ENCODE measurements at regions not wholly inside any gene's neighbourhood (a gene's known extent, or its start where the extent isn't known, plus 50 kb on each side); places are given as distances from the start of the nearest gene placed in this dataset.
"Not testable (repeated sequence)": the region's sequence is repeated elsewhere in the genome, so short reads cannot be mapped to it uniquely, and the experiment has no call there.

DNA sequence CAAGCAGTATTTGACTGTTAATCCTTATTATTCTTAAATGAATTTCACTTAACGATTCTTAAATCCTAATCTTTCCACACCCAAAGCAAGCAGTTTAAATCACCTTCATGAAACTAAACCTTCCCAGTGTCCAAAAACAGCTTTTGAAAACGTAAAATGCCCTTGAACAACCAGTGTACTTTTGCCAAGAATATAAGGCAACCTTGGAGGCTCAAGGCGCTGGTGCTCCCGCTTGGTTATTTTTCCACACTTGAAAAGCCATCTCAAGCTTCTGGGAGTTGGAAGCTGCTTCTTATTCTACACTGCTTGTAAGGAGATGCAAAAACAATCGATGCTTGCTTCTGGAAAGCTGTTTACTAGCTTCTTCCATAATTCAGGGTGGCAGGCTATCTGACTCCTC lies 625.7 kb downstream of the HTR1B start:
- DNase-seq (no peak), ATAC-seq (no peak)
- no peaks in the 10 kb centered on the region for H3K36me3 ChIP-seq
- no peak overlapping the region for H3K4me3 ChIP-seq
- TF ChIP-seq, protein P1, sequence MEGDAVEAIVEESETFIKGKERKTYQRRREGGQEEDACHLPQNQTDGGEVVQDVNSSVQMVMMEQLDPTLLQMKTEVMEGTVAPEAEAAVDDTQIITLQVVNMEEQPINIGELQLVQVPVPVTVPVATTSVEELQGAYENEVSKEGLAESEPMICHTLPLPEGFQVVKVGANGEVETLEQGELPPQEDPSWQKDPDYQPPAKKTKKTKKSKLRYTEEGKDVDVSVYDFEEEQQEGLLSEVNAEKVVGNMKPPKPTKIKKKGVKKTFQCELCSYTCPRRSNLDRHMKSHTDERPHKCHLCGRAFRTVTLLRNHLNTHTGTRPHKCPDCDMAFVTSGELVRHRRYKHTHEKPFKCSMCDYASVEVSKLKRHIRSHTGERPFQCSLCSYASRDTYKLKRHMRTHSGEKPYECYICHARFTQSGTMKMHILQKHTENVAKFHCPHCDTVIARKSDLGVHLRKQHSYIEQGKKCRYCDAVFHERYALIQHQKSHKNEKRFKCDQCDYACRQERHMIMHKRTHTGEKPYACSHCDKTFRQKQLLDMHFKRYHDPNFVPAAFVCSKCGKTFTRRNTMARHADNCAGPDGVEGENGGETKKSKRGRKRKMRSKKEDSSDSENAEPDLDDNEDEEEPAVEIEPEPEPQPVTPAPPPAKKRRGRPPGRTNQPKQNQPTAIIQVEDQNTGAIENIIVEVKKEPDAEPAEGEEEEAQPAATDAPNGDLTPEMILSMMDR (IDR thresholded peaks at IDR 0.05): no peak
- H3K27ac ChIP-seq: no peak overlapping the region
- intact Hi-C loops (cut with DNase I): no loop called here
- no peaks in the 10 kb centered on the region for H3K4me1 ChIP-seq
- H3K9me3 ChIP-seq: no peaks in the 10 kb centered on the region
- no peaks in the 10 kb centered on the region for H3K27me3 ChIP-seq

DNA sequence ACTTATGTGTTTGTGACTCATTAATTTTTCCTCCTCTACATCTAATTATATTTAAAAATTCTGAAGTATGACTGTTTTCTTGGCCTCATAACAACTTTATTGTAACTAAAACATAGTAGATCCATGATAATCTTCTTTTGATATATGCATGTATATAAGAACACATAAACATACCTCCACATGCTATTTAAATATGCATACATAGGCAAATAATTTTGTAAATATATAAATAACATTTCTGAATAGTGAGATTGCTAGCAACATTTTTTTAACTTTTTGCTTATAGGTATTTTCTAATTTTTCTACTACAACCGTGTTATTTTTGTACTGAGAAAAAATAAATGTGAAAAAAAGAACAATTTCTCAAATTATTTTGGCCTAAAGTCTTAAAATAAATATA lies 627.6 kb downstream of the HTR1B start:
- intact Hi-C loops (cut with DNase I): no loop called here
- Histone ChIP-seq H3K4me1 (no peaks in the 10 kb centered on the region), H3K9me3 (no peaks in the 10 kb centered on the region), H3K27ac (no peak overlapping the region), H3K4me3 (no peak overlapping the region), H3K27me3 (no peaks in the 10 kb centered on the region), H3K36me3 (no peaks in the 10 kb centered on the region)
- DNase-seq: no peak
- TF ChIP-seq, protein P1 (IDR thresholded peaks at IDR 0.05): no peak
- ATAC-seq: no peak

DNA sequence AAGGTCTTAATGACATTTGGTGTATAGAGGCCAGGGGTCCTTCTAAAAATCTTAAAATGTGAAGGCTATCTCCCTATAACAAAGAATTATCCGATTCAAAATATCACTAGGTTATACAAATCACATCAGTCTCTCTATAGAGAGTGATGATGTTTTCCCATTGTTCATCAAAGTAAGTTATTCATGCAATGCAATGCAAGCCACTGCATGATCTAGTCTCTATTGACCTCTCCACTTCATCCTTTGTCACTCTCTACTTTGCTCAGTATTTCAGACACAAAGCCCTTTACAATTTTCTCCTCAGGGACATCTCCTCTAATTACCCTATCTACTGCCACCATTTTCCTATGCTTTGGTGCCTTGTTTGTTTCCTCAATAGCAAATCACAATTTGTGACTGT lies 628.0 kb downstream of the HTR1B start:
- Histone ChIP-seq H3K27ac (no peak overlapping the region), H3K4me3 (no peak overlapping the region), H3K36me3 (no peaks in the 10 kb centered on the region), H3K9me3 (no peaks in the 10 kb centered on the region), H3K4me1 (no peaks in the 10 kb centered on the region), H3K27me3 (no peaks in the 10 kb centered on the region)
- ATAC-seq (no peak), DNase-seq (no peak)
- TF ChIP-seq, protein P1 (IDR thresholded peaks at IDR 0.05): no peak
- intact Hi-C loops (cut with DNase I): no loop called here

DNA sequence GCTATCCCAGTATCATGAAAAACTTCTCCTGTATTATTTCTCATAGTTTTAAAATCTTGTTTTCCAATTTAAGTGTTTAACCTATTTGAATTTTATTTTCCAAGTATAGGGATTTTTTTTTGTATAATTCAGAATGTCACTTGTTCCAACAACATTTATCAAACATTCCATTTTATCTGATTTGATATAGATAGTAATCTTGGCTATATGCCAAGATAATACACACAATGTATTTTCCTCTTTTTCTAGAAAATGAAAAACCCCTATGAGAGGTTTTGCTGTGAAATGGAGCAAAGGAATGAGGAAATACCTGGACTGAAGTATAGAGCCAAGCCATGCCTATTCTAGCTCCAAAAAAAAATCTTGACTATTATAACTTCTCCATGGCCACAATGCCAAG lies 628.9 kb downstream of the HTR1B start:
- Histone ChIP-seq H3K27ac (no peak overlapping the region), H3K4me1 (no peaks in the 10 kb centered on the region), H3K36me3 (no peaks in the 10 kb centered on the region), H3K9me3 (no peaks in the 10 kb centered on the region), H3K27me3 (no peaks in the 10 kb centered on the region), H3K4me3 (no peak overlapping the region)
- TF ChIP-seq, protein P1 (IDR thresholded peaks at IDR 0.05): no peak
- DNase-seq (no peak), ATAC-seq (no peak)
- intact Hi-C loops (cut with DNase I): no loop called here

DNA sequence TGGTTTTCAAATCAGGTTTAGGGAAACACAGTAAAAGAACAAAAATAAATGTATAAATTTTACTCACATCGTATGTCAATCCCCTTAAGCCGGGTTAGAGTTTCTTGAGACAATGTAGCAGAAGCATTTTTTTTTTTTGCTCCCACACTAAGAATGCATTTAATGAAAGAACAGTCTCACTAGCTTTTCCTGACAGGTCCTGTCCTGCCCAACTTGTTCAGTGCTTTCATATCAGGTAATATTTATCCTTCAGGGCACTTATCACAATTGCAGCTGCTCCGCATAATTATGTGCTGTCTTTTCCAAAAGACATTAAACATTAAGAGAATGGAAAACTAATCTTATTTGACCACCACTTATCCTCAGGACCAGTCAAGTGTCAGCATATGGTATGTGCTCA lies 632.0 kb downstream of the HTR1B start:
- Histone ChIP-seq H3K27me3 (no peaks in the 10 kb centered on the region), H3K27ac (no peak overlapping the region), H3K4me3 (no peak overlapping the region), H3K4me1 (no peaks in the 10 kb centered on the region), H3K9me3 (no peaks in the 10 kb centered on the region), H3K36me3 (no peaks in the 10 kb centered on the region)
- intact Hi-C loops (cut with DNase I): no loop called here
- DNase-seq (no peak), ATAC-seq (no peak)
- TF ChIP-seq, protein P1 (IDR thresholded peaks at IDR 0.05): no peak

DNA sequence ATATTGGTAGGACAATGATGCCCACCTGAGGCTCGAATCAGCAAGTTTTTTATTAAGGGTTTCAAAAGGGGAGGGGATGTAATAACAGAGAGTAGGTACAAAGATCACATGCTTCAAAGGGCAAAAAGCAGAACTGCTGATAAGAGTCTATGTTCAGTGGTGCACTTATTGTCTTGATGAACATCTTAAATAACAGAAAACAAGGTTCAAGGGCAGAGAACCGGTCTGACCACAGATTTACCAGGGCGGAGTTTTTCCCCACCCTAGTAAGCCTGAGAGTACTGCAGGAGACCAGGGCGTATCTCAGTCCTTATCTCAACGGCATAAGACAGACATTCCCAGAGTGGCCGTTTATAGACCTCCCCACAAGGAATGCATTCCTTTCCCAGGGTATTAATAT lies 639.7 kb downstream of the HTR1B start:
- ATAC-seq; H3K4me3 ChIP-seq; H3K9me3 ChIP-seq; H3K4me1 ChIP-seq; H3K27me3 ChIP-seq; H3K36me3 ChIP-seq; H3K27ac ChIP-seq; intact Hi-C loops (cut with DNase I); DNase-seq: not testable (repeated sequence)
